Endodermal cell (in vitro differentiated cells): ENCODE measurements at regions not wholly inside any gene's neighbourhood (a gene's known extent, or its start where the extent isn't known, plus 50 kb on each side); places are given as distances from the start of the nearest gene placed in this dataset.

Experiments used
- DNase-seq: peaks from one replicate; pipeline ENCODE4 v3.0.0-alpha.2; 2017
- H3K27ac ChIP-seq: 2 replicates; pipeline ENCODE4 v1.5.1; 2013; ENCODE audit warnings: mild to moderate bottlenecking, low read depth, low read length, moderate library complexity
- H3K27me3 ChIP-seq: 2 replicates; pipeline ENCODE4 v1.6.1; 2013; ENCODE audit warnings: mild to moderate bottlenecking, low read length, moderate library complexity; ENCODE audit not compliant: insufficient read depth, control insufficient read depth, poor library complexity, severe bottlenecking
- H3K36me3 ChIP-seq: 2 replicates; pipeline ENCODE4 v1.7.0; 2013; ENCODE audit warnings: mild to moderate bottlenecking, low read length, moderate library complexity; ENCODE audit not compliant: control insufficient read depth, insufficient read depth
- H3K4me1 ChIP-seq: one replicate; pipeline ENCODE4 v1.7.0; 2013; ENCODE audit warnings: low read length; ENCODE audit not compliant: control insufficient read depth, insufficient read depth
- H3K4me3 ChIP-seq: 2 replicates; pipeline ENCODE4 v1.5.1; 2013; ENCODE audit warnings: mild to moderate bottlenecking, low read length, moderate library complexity
- H3K9ac ChIP-seq: 2 replicates; pipeline ENCODE4 v1.6.1; 2013; ENCODE audit warnings: mild to moderate bottlenecking, low read length, moderate library complexity; ENCODE audit not compliant: poor library complexity, severe bottlenecking; ENCODE audit errors: extremely low read depth
- H3K9me3 ChIP-seq: 2 replicates; pipeline ENCODE4 v1.6.1; 2013; ENCODE audit warnings: mild to moderate bottlenecking, low read length, moderate library complexity; ENCODE audit not compliant: control insufficient read depth
- H3K27ac Mint-ChIP-seq: 2 replicates; pipeline ENCODE4 v1.8.0; 2020; ENCODE audit warnings: mixed read lengths
- H3K27me3 Mint-ChIP-seq: 2 replicates; pipeline ENCODE4 v1.8.0; 2021; ENCODE audit warnings: mild to moderate bottlenecking, mixed read lengths; ENCODE audit not compliant: insufficient read depth
- H3K36me3 Mint-ChIP-seq: 2 replicates; pipeline ENCODE4 v1.8.0; 2020; ENCODE audit warnings: low read depth, mixed read lengths
- H3K4me1 Mint-ChIP-seq: 2 replicates; pipeline ENCODE4 v1.8.0; 2020; ENCODE audit warnings: mixed read lengths
- H3K4me3 Mint-ChIP-seq: 2 replicates; pipeline ENCODE4 v1.8.0; 2020; ENCODE audit warnings: mild to moderate bottlenecking, moderate library complexity, mixed read lengths
- H3K9me3 Mint-ChIP-seq: 2 replicates; pipeline ENCODE4 v1.8.0; 2020; ENCODE audit warnings: mild to moderate bottlenecking, mixed read lengths
- CTCF ChIP-seq: fragments of 200-600 bp; sonication (generic); conservative IDR thresholded peaks from 2 replicates; pipeline ENCODE4 v1.5.0; 2021; ENCODE audit warnings: antibody characterized with exemption, mild to moderate bottlenecking
- WGBS, 2 experiments: methylation state at CpG; one replicate each; pipeline versions ENCODE4 v1.1.5 to v1.1.7; 2013; ENCODE audit warnings: missing lambda C conversion rate in 2 of 2, mixed read lengths in 1 of 2; ENCODE audit not compliant: insufficient coverage in 1 of 2, insufficient read length in 1 of 2; 5-methylcytosine and 5-hydroxymethylcytosine counted together

- Histone ChIP-seq H3K27me3 (no peaks in the 10 kb centered on the region), H3K9me3 (no peaks in the 10 kb centered on the region), H3K36me3 (no peaks in the 10 kb centered on the region), H3K4me3 (no peak overlapping the region), H3K4me1 (no peaks in the 10 kb centered on the region), H3K9ac (no peak overlapping the region), H3K27ac (no peak overlapping the region)
- DNase-seq: no peak
- Mint-ChIP-seq H3K9me3 (peaks cover 2% of the 10 kb centered on the region), H3K4me3 (no peak overlapping the region), H3K36me3 (no peaks in the 10 kb centered on the region), H3K27me3 (no peaks in the 10 kb centered on the region), H3K4me1 (no peaks in the 10 kb centered on the region), H3K27ac (no peak overlapping the region)
- no peak for TF ChIP-seq CTCF
- WGBS, 2 experiments: 97% methylated on average over 1 of the region's 1 CpG; no CpG with 5 or more reads in 1 of the 2 experiments
Measured at GRCh38 chr2:221085341-221085900, 486.7 kb downstream of the EPHA4 start.

DNA sequence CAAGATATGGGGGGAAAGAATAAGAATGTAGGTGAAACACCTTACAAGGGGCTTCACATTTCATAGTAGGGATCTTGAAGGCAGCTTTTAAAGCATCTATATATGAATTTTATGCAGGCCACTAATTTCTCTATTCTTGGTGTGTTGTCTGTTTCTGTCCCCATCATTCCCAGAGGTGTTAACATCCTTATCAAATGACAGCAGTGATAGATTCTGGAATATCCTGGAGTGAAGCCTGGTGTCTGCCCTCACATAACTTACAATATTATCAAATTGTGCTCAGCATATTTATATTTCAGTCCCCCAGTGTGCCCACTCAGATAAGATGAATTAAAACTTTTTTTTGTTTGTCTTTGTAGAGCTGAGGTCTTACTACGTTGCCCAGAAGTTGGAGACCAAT is 486.2 kb downstream of the EPHA4 start:
- Histone ChIP-seq H3K27me3 (no peaks in the 10 kb centered on the region), H3K4me1 (no peaks in the 10 kb centered on the region), H3K9me3 (no peaks in the 10 kb centered on the region), H3K9ac (no peak overlapping the region), H3K27ac (no peak overlapping the region), H3K36me3 (no peaks in the 10 kb centered on the region), H3K4me3 (no peak overlapping the region)
- Mint-ChIP-seq H3K27ac (no peak overlapping the region), H3K9me3 (peaks cover 2% of the 10 kb centered on the region), H3K36me3 (no peaks in the 10 kb centered on the region), H3K27me3 (no peaks in the 10 kb centered on the region), H3K4me1 (no peaks in the 10 kb centered on the region), H3K4me3 (no peak overlapping the region)
- DNase-seq: no peak
- no peak for TF ChIP-seq CTCF
- WGBS, 2 experiments: 89 to 97% methylated on average over 1 of the region's 1 CpG

DNA sequence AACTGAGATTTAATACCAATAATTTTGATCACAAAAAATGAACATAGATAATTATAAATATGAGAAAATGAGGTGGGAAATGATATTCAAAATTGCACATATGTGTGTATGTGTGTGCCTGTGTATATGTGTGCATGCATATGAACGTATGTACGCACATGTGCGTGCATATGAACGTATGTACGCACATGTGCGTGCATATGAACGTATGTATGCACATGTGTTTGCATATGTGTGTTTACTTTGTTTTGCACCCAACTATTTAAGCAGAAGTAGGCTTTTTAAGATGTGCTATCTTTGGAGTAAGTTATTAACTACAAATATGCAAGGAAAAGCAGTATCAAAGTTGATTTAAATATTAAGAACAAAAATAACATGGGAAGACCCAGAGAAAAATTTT is 484.3 kb downstream of the EPHA4 start:
- Mint-ChIP-seq H3K4me3 (no peak overlapping the region), H3K4me1 (no peaks in the 10 kb centered on the region), H3K36me3 (no peaks in the 10 kb centered on the region), H3K27ac (no peak overlapping the region), H3K9me3 (peaks cover 2% of the 10 kb centered on the region), H3K27me3 (no peaks in the 10 kb centered on the region)
- Histone ChIP-seq H3K27me3 (no peaks in the 10 kb centered on the region), H3K9ac (no peak overlapping the region), H3K9me3 (no peaks in the 10 kb centered on the region), H3K36me3 (no peaks in the 10 kb centered on the region), H3K4me1 (no peaks in the 10 kb centered on the region), H3K27ac (no peak overlapping the region), H3K4me3 (no peak overlapping the region)
- WGBS, 2 experiments: 91 to 98% methylated on average over 7 of the region's 7 CpGs
- no peak for DNase-seq
- TF ChIP-seq CTCF: no peak
